ENCODE measurements at regions not wholly inside any gene's neighbourhood (a gene's known extent, or its start where the extent isn't known, plus 50 kb on each side); places are given as distances from the start of the nearest gene placed in this dataset.

DNA sequence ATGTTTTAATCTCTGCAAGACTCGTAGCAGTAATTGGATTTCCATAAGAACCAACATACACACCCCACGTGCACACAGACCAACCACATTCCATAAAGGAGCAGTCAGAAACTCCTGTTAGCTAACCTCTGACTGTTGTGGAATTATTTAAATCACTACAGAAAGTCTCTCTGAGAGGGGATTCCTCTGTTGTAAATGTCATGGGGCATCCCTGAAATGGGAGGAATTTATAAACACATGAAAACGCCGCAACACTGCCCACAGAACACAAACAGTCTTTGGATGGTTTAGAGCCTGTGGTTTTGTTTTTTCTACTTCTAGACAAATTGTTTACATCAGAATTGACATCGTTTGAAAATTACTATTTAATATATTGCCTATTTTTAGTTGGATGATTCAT is 740.1 kb upstream of the GRM7 start:
- no peak for DNase-seq (ENCODE audit: extremely low read depth, low read depth)

DNA sequence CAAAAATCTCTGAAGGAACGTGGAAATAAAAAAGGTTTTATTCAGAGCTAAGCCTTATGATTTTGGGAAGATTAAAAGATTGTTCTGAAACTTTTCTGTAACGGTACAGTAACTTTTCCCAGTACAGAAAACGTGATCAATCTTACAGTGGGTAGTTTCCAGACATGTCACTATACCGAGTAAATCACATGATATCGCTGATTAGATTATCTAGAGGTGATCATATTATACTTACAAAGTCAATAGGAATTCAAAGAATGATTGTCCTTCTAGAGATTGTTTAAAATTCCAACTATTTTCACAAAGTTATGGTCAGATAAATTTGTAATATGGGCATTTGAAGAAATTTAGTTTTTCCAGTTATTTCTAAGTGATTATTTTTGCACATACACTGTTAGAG is 736.0 kb upstream of the GRM7 start:
- DNase-seq (ENCODE audit: extremely low read depth, low read depth), result no peak

GRCh38 chr3:6125520-6125919 is 735.4 kb upstream of the GRM7 start:
- no peak for DNase-seq (ENCODE audit: extremely low read depth, low read depth)

DNA sequence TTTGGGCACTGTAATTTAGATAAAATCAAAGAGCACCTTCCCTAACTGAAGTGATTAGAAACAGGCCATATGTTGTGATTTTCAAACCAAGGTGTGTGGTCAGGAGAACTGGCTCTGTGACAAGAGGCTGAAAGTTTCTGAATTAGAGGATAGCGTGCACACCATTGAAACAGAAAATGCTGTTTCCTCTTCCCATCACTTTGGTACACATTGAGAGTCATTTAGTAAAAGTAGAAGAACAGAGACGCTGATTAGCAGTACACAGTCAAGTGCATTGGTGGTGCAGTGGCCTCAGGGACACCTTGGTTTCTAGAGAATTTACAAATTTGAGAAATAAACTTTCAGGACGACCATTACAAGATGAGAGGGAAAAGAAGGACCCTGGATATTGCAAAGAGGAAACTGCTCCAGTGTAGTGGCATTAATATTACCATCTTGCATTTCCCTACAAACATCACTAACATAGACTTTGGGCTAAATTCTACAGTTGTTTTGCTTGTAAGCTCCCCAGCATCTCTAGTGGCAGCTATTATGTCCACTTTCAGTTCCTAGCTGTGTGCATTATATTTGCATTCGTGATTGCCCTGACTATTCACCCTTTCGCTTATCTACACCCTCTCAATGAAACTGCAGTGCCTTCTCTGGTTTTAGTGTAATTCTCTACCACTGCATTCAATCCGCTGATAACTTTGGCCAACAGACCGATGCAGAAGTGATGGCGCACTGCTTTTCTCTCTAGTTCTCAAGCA is 728.1 kb upstream of the GRM7 start:
- DNase-seq (ENCODE audit: extremely low read depth, low read depth), result no peak

DNA sequence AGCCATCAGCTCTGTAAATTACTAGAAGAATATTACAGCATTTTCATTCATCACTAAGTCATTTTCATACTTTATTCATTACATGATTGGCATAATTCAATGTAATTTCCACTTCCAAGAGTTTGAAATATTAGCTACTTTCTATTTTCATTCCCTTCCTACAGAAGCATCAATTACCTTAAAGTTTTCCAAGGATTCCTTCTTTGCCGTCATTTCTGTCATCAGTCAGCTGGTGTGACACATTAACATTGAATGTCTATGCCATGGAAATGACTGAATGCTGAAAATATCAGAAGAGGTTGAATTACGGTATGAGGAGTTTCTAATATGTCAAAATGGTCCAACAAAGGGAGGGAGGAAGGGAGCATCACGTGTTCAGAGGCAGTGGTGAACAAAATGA is 718.2 kb upstream of the GRM7 start:
- DNase-seq (ENCODE audit: extremely low read depth, low read depth), result no peak

DNA sequence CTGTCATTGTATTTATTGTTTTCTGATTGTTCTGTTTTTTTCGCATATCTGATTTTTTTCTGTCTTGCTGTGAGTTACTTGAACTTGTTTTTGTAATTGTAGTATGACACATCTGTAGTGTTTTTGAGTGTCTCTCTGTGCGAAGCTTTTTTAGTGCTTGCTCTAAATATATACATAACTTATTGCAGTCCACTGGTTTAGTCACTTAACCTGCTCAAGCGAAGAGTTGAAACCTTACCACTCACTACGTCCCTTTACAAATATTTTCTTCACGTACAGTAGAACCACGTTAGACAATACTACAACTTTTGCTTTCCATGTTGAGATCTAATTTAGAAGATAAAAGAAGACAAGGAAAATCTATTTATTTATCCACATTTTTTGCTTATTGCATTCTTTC is 713.0 kb upstream of the GRM7 start:
- DNase-seq (ENCODE audit: extremely low read depth, low read depth), result no peak

- no peak for DNase-seq (ENCODE audit: extremely low read depth, low read depth)
Measured at GRCh38 chr3:6155650-6156338, 705.1 kb upstream of the GRM7 start.

DNA sequence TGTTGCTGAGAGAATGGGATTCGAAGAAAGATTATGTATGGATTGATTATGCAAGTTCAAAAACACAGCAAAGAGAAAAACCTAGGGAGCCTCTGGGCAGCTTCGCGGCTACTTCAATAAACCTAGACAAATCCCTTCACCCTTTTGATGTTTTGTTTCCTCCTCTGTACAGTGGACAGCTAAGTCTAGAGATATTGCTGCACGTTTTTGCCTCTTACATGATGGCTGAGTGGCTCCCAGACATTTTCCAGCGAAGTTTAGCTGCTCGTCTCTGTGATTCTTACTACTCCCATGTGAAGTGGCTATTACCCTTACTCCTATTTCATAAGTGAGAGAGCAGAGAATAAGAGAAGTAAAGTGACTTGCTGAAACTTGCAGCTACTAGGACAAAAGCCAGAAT is 695.0 kb upstream of the GRM7 start:
- DNase-seq (ENCODE audit: extremely low read depth, low read depth), result no peak

DNA sequence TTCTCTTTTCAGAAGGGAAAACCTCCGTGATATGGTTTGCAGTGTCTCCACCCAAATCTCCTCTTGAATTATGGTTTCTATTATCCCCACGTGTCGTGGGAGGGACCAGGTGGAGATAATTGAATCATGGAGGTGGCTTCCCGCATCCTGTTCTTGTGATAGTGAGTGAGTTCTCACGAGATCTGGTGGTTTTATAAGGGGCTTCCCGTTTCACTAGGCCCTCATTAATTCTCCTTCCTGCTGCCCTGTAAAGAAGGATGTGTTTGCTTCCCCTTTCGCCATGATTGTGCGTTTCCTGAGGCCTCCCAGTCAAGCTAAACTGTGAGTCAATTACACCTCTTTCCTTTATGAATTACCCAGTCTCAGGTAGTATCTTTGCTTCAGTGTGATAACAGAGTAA is 692.7 kb upstream of the GRM7 start:
- no peak for DNase-seq (ENCODE audit: extremely low read depth, low read depth)

GRCh38 chr3:6172871-6173642 is 687.9 kb upstream of the GRM7 start:
- DNase-seq (ENCODE audit: extremely low read depth, low read depth), result no peak

- DNase-seq (ENCODE audit: extremely low read depth, low read depth), result no peak
Measured at GRCh38 chr3:6177417-6177816, 683.5 kb upstream of the GRM7 start.

DNA sequence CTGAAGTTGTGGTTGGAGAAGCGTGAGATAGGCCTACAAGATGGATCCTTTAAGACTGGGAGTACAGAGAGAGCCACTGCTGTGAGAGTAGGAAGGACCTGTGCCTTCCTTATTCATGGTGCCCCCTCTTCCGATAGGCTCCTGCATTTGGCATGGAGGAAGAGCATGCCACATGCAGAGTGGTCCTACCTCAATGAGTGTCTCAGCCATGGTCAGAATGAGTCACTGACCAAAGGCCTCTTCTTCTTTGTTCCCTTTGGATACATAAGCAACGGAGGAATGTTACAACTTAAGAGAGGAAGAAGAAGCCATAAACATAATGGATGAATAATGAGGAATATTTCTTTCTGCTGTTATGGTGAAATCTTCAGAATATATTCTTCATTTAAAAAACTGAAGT is 681.2 kb upstream of the GRM7 start:
- no peak for DNase-seq (ENCODE audit: extremely low read depth, low read depth)

DNA sequence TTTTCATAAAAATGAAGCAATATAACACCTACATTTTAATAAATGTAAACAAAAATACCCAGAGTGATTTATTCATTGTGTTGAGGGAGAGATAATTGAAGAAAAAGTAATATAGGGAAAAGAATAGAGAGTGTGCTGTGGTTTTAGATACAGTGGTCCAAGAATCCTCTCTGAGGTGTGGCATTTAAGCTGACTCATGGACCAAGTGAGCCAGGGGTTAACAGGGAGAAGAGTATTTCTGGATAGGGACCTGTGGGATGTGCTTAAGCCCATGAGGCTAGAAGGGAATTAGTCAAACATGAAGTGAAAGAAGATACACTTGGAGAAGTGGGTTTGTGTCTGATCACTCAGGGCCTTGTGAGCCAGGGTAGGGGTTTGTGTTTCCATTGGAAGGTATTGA is 680.7 kb upstream of the GRM7 start:
- no peak for DNase-seq (ENCODE audit: extremely low read depth, low read depth)

DNA sequence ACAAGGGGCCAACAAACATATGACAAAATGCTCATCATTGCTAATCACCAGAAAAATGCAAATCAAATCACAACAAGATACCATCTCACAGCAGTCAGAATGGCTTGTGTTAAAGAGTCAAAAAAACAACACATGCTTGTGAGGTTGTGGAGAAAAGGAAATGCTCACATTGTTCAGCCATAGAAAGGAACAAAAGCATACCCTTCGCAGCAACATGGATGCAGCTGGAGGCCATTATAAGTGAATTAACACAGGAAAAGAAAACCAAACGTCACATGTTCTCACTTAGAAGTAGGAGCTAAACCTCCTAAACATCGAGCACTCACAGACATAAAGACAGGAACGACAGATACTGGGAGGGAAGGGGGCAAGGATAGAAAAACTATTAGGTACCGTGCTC is 678.4 kb upstream of the GRM7 start:
- DNase-seq (ENCODE audit: extremely low read depth, low read depth), result no peak

DNA sequence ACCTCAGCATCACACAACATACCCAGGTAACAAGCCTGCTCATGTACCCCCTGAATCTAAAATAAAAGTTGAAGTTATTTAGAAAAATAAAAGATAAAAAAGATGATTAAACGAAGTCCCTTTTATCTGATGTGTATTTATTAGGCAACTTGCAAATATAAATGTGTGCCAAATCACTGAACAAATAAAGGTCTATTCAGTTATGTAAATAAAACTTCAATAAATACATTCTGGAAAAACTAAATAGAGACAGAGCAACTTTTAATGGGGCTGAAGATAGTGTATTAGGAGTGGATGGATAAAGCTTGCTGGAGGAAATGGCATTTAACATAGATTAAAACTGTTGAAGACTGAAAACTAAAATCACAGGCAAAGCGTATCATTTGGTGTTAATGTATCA is 678.0 kb upstream of the GRM7 start:
- DNase-seq (ENCODE audit: extremely low read depth, low read depth), result no peak

DNA sequence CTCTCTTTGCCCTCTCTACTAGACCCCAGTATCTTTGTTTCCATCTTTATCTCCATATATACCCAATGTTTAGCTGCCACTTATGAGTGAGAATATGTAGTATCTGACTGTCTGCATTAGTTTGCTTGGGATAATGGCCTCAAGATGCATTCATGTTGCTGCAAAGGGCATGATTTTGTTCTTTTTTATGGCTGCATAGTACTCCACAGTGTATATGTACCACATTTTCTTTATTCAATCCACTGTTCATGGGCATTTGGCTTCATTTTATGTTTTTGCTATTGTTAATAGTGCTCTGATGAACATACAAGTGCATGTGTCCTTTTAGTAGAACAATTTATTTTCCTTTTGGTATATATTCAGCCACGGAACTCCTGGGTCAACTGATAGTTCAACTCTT is 671.5 kb upstream of the GRM7 start:
- DNase-seq (ENCODE audit: extremely low read depth, low read depth), result no peak

DNA sequence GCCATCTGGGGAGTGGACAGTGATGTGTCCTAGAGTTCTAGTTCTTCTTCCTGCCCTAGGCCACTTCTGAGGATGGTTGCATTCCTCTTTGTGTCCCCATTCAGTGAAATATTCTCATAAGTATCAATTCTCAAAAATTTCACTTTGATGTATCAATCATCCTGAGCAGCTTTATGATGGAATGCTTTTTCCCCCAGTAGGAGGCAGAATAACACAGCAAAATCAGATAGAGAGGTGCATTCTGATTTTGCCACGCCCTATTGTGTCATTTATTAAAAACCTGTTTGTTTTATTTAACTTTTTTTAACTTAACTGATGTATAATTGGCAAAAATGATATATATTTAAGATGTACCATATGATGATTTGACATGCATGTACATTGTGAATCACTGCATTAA is 656.0 kb upstream of the GRM7 start:
- no peak for DNase-seq (ENCODE audit: extremely low read depth, low read depth)

DNA sequence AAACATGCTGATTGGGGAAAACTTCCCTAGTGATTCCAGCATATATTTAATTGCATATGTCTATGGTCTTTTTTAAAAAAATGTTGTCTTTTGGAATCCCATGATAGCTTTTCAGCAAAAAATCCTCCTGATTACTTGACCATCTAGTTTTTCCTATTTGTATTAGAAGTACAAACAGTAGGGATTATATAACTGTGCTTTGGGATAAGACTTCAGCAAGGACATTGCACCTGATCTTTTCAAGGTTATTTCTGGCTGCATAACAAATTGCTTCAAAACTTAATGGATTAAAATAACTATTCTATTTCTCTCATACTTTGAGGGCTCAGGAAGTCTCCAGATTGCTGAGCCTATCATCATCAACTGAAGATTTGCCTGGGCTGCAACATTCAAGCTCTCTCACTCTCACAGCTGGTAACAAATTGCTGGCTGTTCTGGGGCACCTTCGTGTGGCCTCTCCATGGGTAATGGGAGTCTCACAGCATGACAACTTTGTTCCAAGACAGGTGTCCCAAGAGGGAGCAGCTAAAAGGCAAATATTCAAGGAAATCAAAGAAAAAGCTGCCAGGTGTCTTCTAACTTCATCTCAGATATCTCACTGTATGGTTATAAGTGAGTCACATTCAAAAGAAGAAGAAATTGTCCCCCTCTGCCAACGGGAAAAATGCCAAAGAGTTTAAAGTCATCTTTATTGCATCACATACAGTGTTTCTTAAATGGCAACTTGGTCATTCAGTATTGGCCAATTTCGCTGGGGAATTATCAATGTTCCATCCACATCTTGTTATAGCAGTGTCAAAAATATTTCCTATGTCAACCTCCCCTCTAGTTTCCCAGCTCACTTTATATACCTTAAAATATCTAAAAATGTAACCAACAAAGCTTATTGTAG is 644.5 kb upstream of the GRM7 start:
- no peak for DNase-seq (ENCODE audit: extremely low read depth, low read depth)

DNA sequence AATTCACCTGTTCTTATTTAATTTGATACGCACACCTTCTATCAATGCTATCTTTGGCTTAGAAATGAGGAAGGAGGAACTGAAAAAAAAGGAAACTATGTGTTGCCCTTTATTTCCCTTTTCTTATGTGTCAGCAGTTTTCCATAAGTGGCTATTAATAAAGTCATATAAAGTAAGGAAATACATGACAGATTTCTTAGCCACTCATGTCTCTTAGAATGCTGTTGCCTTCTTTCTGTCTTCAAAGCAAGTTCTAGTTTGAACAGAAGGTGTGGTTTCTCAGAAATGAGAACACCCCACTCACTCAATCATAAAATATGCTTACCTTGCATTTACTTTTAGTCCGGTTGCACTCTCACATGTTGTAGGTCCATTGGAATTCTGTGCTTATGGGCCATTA is 640.5 kb upstream of the GRM7 start:
- no peak for DNase-seq (ENCODE audit: extremely low read depth, low read depth)

DNA sequence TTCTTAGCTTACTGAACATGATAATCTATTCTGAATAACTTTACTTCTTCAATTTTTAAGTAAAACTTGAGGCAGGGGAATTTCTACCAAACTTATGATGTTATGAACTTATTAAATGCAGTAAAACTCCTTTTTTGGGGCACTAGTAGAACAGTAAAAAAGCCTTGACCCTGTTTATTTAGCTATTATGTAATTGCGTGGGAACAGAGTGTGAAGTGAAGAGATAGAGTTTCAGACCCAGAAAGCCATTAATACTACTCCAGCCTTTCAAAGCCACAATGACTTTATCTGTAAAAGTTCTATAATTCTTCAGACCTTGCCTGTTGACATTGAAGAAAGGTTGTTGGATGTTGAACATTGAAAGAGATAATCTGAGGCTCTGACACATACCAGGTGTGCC is 638.8 kb upstream of the GRM7 start:
- DNase-seq (ENCODE audit: extremely low read depth, low read depth), result no peak

- no peak for DNase-seq (ENCODE audit: extremely low read depth, low read depth)
Measured at GRCh38 chr3:6223572-6223971, 637.3 kb upstream of the GRM7 start.

All from NCI-H460 (cell line).